GM12878 (cell line): ENCODE measurements at regions not wholly inside any gene's neighbourhood (a gene's known extent, or its start where the extent isn't known, plus 50 kb on each side); places are given as distances from the start of the nearest gene placed in this dataset.

Experiments used
- PBX3 ChIP-seq: IDR thresholded peaks from 2 replicates; pipeline ENCODE4 v1.6.1; 2011; ENCODE audit warnings: mild to moderate bottlenecking, low read depth, low read length, moderate library complexity; ENCODE audit not compliant: insufficient replicate concordance
- POLR2A ChIP-seq: IDR thresholded peaks from 2 replicates; pipeline ENCODE4 v1.6.1; 2011; ENCODE audit warnings: low read depth, mild to moderate bottlenecking, low read length
- ZNF217 ChIP-seq: fragments of 450-650 bp; IDR thresholded peaks from 2 replicates; pipeline ENCODE4 v1.6.1; 2017; ENCODE audit warnings: antibody characterized with exemption, mild to moderate bottlenecking
- ZNF384 ChIP-seq: IDR thresholded peaks from 2 replicates; pipeline ENCODE4 v1.6.1; 2012; ENCODE audit warnings: low read depth, mild to moderate bottlenecking, low read length, improper control_type of control experiment, borderline replicate concordance

- no peak for TF ChIP-seq ZNF217
- no peak for TF ChIP-seq PBX3
- TF ChIP-seq ZNF384, result no peak
- no peak for TF ChIP-seq POLR2A
Measured at GRCh38 chrX:39619182-39620009, 478.4 kb downstream of the BCOR start.
